RWPE2 (cell line): ENCODE measurements at regions not wholly inside any gene's neighbourhood (a gene's known extent, or its start where the extent isn't known, plus 50 kb on each side); places are given as distances from the start of the nearest gene placed in this dataset.

Source experiments
- ATAC-seq: fragments of 200-7000 bp; cut with Tn5 transposase; 3 replicates; pipeline ENCODE4 v1.9.1; 2021; ENCODE audit warnings: low read depth
- DNase-seq: peaks from one replicate; pipeline ENCODE4 v3.0.0-alpha.2; 2020; ENCODE audit warnings: low spot score
- H3K27ac ChIP-seq: fragments of 450-650 bp; 2 replicates; pipeline ENCODE4 v1.5.1; 2017; ENCODE audit warnings: mild to moderate bottlenecking; ENCODE audit not compliant: poor library complexity, severe bottlenecking
- H3K27me3 ChIP-seq: fragments of 250-450 bp; sonication (Bioruptor Pico); 2 replicates; pipeline ENCODE4 v1.5.1; 2021; ENCODE audit warnings: mild to moderate bottlenecking, moderate library complexity; ENCODE audit not compliant: insufficient read depth, poor library complexity, severe bottlenecking
- H3K36me3 ChIP-seq: fragments of 250-450 bp; sonication (Bioruptor Pico); 2 replicates; pipeline ENCODE4 v1.5.1; 2020; ENCODE audit warnings: low read depth, mild to moderate bottlenecking, moderate library complexity
- H3K4me1 ChIP-seq: fragments of 250-450 bp; sonication (Bioruptor Pico); 2 replicates; pipeline ENCODE4 v1.5.1; 2021; ENCODE audit warnings: mild to moderate bottlenecking, moderate library complexity; ENCODE audit not compliant: insufficient read depth, poor library complexity, severe bottlenecking
- H3K4me3 ChIP-seq: fragments of 250-450 bp; sonication (Bioruptor Pico); 2 replicates; pipeline ENCODE4 v1.5.1; 2021; ENCODE audit warnings: mild to moderate bottlenecking, moderate library complexity; ENCODE audit not compliant: severe bottlenecking
- H3K9me3 ChIP-seq: fragments of 250-450 bp; sonication (Bioruptor Pico); 2 replicates; pipeline ENCODE4 v1.5.1; 2021; ENCODE audit warnings: mild to moderate bottlenecking, moderate library complexity; ENCODE audit not compliant: severe bottlenecking
- TF ChIP-seq, protein P1 (sequence below): fragments of 450-650 bp; IDR thresholded peaks from one replicate; pipeline ENCODE4 v1.5.1; 2017; ENCODE audit warnings: mild to moderate bottlenecking, moderate library complexity; ENCODE audit not compliant: poor library complexity, severe bottlenecking

DNA sequence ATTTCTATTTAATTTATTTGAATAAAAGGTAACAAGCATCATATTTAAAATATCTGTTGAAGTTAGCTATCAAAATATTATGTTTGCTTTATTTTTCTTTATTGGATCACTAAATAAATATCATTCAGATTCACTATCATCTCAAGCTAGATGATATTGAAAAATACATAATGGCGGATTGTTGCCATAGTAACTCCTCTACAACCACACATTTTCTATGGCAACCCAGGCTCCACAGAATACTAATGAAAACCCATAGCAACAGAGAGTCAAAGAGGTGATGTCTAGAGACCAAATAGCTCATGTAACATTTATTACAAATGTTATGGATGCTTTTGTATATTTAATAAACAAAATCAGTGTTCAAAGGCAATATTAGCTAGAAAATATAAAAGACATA lies 148.9 kb upstream of the CDK1 start:
- Histone ChIP-seq H3K4me3 (no peak overlapping the region), H3K36me3 (no peaks in the 10 kb centered on the region), H3K27ac (no peak overlapping the region), H3K4me1 (no peaks in the 10 kb centered on the region), H3K9me3 (no peaks in the 10 kb centered on the region), H3K27me3 (no peaks in the 10 kb centered on the region)
- DNase-seq (no peak), ATAC-seq (no peak)
- TF ChIP-seq, protein P1, sequence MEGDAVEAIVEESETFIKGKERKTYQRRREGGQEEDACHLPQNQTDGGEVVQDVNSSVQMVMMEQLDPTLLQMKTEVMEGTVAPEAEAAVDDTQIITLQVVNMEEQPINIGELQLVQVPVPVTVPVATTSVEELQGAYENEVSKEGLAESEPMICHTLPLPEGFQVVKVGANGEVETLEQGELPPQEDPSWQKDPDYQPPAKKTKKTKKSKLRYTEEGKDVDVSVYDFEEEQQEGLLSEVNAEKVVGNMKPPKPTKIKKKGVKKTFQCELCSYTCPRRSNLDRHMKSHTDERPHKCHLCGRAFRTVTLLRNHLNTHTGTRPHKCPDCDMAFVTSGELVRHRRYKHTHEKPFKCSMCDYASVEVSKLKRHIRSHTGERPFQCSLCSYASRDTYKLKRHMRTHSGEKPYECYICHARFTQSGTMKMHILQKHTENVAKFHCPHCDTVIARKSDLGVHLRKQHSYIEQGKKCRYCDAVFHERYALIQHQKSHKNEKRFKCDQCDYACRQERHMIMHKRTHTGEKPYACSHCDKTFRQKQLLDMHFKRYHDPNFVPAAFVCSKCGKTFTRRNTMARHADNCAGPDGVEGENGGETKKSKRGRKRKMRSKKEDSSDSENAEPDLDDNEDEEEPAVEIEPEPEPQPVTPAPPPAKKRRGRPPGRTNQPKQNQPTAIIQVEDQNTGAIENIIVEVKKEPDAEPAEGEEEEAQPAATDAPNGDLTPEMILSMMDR = no peak

GRCh38 chr10:60627778-60628748 lies 150.2 kb upstream of the CDK1 start:
- H3K9me3 ChIP-seq = no peaks in the 10 kb centered on the region
- H3K4me3 ChIP-seq = no peak overlapping the region
- H3K4me1 ChIP-seq = no peaks in the 10 kb centered on the region
- TF ChIP-seq, protein P1 = no peak
- DNase-seq (no peak), ATAC-seq (no peak)
- H3K36me3 ChIP-seq = no peaks in the 10 kb centered on the region
- H3K27me3 ChIP-seq = no peaks in the 10 kb centered on the region
- H3K27ac ChIP-seq = no peak overlapping the region

DNA sequence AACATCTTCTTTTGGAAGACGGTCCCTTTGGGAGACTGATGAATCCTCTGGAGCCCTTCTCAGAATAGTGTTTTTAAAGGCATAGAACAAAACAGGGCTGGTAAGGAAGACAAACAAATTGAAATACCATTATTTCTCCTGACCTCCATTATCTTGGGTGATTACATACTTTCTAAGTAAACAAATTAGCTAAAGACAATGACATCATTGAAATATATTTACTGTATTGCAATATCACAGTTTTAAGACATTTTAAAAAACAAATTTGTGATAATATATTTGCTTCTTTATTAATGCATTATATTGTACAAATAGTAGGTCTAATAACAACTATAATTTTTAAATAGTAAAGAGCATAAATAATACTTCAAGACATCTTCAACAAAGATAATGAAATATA lies 152.2 kb upstream of the CDK1 start:
- Histone ChIP-seq H3K36me3 (no peaks in the 10 kb centered on the region), H3K27ac (no peak overlapping the region), H3K27me3 (no peaks in the 10 kb centered on the region), H3K4me3 (no peak overlapping the region), H3K9me3 (no peaks in the 10 kb centered on the region), H3K4me1 (no peaks in the 10 kb centered on the region)
- ATAC-seq (no peak), DNase-seq (no peak)
- TF ChIP-seq, protein P1 = no peak

DNA sequence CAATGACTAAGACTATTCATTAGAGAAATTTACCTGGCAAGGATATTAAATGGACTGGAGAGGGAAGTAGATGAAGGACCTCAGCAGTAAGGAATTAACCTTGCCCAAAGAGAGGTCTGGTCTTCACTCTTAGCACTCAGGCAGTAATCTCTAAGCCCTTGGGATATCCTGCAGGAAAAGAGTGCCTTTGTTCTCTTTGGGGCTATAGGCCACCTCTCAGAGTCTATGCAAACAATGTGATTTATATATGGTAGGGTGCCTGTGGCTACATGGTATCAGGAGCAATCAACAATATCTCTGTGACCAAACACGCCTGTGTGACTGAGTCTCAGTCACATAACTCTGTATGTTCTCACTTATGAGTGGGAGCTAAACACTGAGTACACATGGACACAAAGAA lies 154.7 kb upstream of the CDK1 start:
- Histone ChIP-seq H3K4me1 (no peaks in the 10 kb centered on the region), H3K4me3 (no peak overlapping the region), H3K27me3 (no peaks in the 10 kb centered on the region), H3K27ac (no peak overlapping the region), H3K9me3 (no peaks in the 10 kb centered on the region), H3K36me3 (no peaks in the 10 kb centered on the region)
- TF ChIP-seq, protein P1 = no peak
- DNase-seq = no peak
- no peak for ATAC-seq

DNA sequence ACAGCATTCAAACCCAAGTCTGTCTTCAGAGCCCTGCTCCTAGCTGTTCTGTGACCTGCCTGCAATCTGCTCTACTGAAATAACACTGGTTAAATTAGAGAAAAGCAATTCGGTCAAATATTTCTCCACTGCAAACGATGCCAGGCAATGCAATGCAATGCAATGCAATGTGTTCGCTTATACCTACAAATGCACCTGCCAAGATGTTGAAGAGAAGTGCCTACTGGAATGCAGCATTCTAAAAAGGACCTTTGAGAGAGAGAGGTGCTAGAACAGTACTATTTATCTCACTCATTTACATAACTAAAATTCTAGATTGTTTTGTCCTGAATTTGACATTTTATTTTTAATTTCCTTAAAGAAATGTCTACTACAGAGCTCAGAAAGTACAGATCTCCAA lies 157.3 kb upstream of the CDK1 start:
- Histone ChIP-seq H3K4me1 (no peaks in the 10 kb centered on the region), H3K36me3 (no peaks in the 10 kb centered on the region), H3K27ac (no peak overlapping the region), H3K27me3 (no peaks in the 10 kb centered on the region), H3K9me3 (no peaks in the 10 kb centered on the region), H3K4me3 (no peak overlapping the region)
- DNase-seq (no peak), ATAC-seq (no peak)
- TF ChIP-seq, protein P1 = no peak
